ENCODE measurements at regions not wholly inside any gene's neighbourhood (a gene's known extent, or its start where the extent isn't known, plus 50 kb on each side); places are given as distances from the start of the nearest gene placed in this dataset.

- H3K27ac Mint-ChIP-seq = no peak overlapping the region
- TF ChIP-seq SMAD4 (CRISPR knock-in tag; IDR thresholded peaks at IDR 0.05) = no peak
- TF ChIP-seq ZNF512 (CRISPR knock-in tag; IDR thresholded peaks at IDR 0.05; ENCODE audit: borderline replicate concordance) = no peak
- no peak for TF ChIP-seq PRRX2 (CRISPR knock-in tag; IDR thresholded peaks at IDR 0.05)
- TF ChIP-seq TP53 (CRISPR knock-in tag; IDR thresholded peaks at IDR 0.05) = no peak
- TF ChIP-seq E2F4 (CRISPR knock-in tag; IDR thresholded peaks at IDR 0.05; ENCODE audit: borderline replicate concordance, low read depth) = no peak
- TF ChIP-seq HMGXB4 (CRISPR knock-in tag; IDR thresholded peaks at IDR 0.05) = no peak
- TF ChIP-seq FOXK1 (CRISPR knock-in tag; IDR thresholded peaks at IDR 0.05) = no peak
- TF ChIP-seq MLX (CRISPR knock-in tag; IDR thresholded peaks at IDR 0.05) = no peak
- no peak for TF ChIP-seq PREB (CRISPR knock-in tag; IDR thresholded peaks at IDR 0.05; ENCODE audit: borderline replicate concordance)
- no peak for TF ChIP-seq FOXP1 (CRISPR knock-in tag; IDR thresholded peaks at IDR 0.05; ENCODE audit: borderline replicate concordance)
- TF ChIP-seq MAX (CRISPR knock-in tag; IDR thresholded peaks at IDR 0.05) = no peak
- TF ChIP-seq ATF3 (CRISPR knock-in tag; conservative IDR thresholded peaks at IDR 0.05) = no peak
- TF ChIP-seq PRDM15 (CRISPR knock-in tag; IDR thresholded peaks at IDR 0.05) = no peak
- TF ChIP-seq GTF2I (CRISPR knock-in tag; conservative IDR thresholded peaks at IDR 0.05) = no peak
- no peak for TF ChIP-seq FOXJ3 (CRISPR knock-in tag; IDR thresholded peaks at IDR 0.05; ENCODE audit: borderline replicate concordance)
- no peak for TF ChIP-seq E2F1 (CRISPR knock-in tag; IDR thresholded peaks at IDR 0.05)
- TF ChIP-seq RORB (CRISPR knock-in tag; IDR thresholded peaks at IDR 0.05) = no peak
- no peak for TF ChIP-seq ZNF425 (CRISPR knock-in tag; conservative IDR thresholded peaks at IDR 0.05)
- no peak for TF ChIP-seq TEAD4 (CRISPR knock-in tag; IDR thresholded peaks at IDR 0.05)
- TF ChIP-seq ZNF219 (CRISPR knock-in tag; IDR thresholded peaks at IDR 0.05; ENCODE audit: borderline replicate concordance) = no peak
- no peaks in the 10 kb centered on the region for H3K9me3 Mint-ChIP-seq
- peaks cover 3% of the 10 kb centered on the region; the same call in 1 of the 2 replicates for H3K4me1 Mint-ChIP-seq
- no peak for DNase-seq (ENCODE audit: low spot score)
- H3K4me3 Mint-ChIP-seq = no peak overlapping the region
- H3K27me3 Mint-ChIP-seq (ENCODE audit: low read depth) = no peaks in the 10 kb centered on the region
- no peak for ATAC-seq
- POLR2A ChIA-PET = no interaction called here
- no peaks in the 10 kb centered on the region for H3K36me3 Mint-ChIP-seq
- CTCF ChIA-PET = interaction anchor here (1.0 to 2.1 kb wide), 4 partner anchors 11 to 204 kb away, joined by 3 to 10 read pairs (median 5); no protein-coding TSS in a partner anchor
These were observed 77.9 kb upstream of the PRR23C start for GRCh38 chr3:139122612-139123011.

Data from WTC11 (cell line).